Fibroblast of pulmonary artery (primary cell): ENCODE measurements at regions not wholly inside any gene's neighbourhood (a gene's known extent, or its start where the extent isn't known, plus 50 kb on each side); places are given as distances from the start of the nearest gene placed in this dataset.

Source experiments
- DNase-seq: peaks from one replicate; pipeline ENCODE4 v3.0.0-alpha.2; 2010; ENCODE audit warnings: low read depth
- H3K4me3 ChIP-seq: replicated peaks from 2 replicates; pipeline ENCODE4 v1.5.1; 2011; ENCODE audit warnings: low read depth, mild to moderate bottlenecking, control low read depth, low read length, moderate library complexity
- CTCF ChIP-seq: IDR thresholded peaks from 2 replicates; pipeline ENCODE4 v1.5.1; 2011; ENCODE audit warnings: mild to moderate bottlenecking, control low read depth, low read length, inconsistent platforms; ENCODE audit errors: missing control alignments

DNA sequence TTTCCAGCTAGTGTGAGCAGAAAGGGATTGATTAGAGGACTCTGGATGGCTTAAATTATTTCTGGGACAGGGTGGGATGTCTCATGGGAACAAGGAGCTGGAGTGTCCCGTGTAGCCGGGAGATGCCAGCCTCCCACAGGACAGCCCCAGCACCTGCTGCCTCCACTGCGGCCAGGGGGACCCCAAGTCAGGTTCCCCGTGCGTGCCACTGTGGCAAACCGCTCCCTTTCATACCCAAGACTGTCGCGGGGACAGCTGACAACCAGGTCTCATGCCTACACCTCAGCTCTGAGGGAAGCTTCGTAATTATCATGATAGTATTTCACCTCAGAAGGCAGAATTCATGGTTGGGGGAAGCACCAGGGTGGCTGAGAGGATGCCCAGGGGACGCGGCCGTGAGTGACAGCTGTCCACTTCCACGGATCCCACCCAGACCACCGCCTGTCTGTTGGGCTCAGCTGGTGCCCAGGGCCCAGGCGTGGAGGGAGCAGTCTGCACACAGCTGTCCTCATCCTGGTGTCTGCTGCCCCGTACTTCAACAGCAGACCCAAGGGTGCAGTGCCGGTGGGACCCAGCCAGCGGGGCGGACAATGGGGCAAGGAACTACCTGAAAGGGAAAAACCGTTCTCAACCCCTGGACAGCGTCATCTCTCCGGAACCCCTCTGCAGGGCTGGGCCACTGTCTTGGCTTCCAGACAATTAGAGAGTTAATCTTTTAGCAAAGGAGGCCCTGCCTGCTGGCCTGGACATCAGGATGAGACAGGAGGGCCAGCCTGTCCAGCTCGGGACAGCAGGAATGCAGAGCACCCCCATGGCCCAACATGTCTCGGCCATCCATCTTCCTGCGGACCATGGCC is 166.9 kb downstream of the OLFM1 start:
- no peak for DNase-seq
- TF ChIP-seq CTCF = no peak
- no peak overlapping the region for H3K4me3 ChIP-seq

DNA sequence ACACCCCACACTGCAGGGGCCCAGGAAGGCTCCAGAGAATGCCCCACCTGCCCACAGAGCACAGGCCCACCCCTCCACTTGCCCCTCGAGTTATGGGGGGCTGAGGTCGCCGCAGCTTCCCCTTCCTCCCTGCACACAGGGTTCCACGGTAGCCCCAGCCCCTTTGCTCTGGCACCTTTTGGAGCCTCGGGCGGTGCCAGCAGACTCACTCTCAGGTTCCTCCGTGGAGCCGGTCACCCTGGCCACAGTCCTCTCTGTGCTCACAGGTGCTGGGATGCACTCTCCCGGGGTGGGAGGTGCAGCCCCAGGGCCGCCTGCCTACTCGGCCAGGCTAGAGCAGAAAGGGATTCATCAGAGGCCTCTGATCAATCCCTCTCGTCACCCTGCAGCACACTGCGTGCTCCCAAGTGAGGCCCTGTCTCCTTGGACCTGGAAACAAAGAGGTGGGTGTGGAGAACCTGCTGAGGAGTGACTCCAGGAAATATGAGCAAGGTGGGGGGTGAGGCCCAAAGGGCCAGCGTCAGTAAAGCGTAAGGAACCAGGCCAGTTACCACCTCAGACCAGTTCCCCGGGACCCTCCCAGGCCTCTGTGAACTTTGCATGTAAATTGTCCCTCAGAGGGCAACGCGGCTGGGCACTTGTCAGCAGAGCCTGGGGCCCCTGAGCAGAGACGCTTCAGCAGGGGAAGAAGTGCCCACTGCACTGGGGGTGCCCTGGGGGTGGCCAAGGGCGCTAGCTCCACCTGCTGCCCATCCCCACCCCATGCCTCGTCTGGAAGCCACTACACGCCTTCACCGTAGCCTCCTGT is 167.8 kb downstream of the OLFM1 start:
- no peak overlapping the region for H3K4me3 ChIP-seq
- no peak for DNase-seq
- TF ChIP-seq CTCF = no peak

DNA sequence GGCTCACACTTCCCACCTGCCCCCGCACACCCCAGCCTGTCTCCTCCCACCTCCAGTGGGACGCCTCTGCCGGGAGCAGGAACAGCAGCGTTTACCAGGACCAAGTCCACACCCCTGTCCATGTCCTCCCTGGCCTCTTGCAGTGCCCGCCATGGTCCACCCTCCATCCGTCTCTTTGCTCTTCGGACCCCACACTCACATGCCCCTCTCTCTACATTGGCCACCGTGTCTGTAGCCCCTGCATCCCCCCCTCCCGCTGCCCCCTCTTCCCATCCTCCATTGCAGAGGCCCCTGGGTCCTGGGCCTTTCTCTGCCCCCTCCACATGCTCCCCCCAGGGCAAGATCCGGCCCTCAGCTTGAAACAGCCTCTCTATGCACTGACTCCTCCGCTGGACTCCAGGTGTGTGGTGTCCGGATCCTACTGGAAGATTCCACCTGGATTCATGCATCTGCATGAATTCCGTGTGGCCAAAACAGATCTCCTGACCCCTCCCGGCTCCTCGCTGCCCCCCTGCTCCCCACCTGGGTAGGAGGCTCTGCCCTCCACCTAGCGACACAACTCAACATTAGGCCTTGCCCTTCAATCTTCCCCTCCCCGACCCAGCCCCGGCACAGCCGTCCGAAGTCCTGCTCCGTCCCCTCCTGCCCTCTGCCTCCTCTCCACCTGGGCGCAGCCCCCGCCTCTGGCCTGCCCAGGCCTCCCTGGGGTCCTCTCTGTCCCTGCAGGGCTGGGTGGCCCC is 168.5 kb downstream of the OLFM1 start:
- no peak overlapping the region for H3K4me3 ChIP-seq
- DNase-seq = no peak
- TF ChIP-seq CTCF = no peak

DNA sequence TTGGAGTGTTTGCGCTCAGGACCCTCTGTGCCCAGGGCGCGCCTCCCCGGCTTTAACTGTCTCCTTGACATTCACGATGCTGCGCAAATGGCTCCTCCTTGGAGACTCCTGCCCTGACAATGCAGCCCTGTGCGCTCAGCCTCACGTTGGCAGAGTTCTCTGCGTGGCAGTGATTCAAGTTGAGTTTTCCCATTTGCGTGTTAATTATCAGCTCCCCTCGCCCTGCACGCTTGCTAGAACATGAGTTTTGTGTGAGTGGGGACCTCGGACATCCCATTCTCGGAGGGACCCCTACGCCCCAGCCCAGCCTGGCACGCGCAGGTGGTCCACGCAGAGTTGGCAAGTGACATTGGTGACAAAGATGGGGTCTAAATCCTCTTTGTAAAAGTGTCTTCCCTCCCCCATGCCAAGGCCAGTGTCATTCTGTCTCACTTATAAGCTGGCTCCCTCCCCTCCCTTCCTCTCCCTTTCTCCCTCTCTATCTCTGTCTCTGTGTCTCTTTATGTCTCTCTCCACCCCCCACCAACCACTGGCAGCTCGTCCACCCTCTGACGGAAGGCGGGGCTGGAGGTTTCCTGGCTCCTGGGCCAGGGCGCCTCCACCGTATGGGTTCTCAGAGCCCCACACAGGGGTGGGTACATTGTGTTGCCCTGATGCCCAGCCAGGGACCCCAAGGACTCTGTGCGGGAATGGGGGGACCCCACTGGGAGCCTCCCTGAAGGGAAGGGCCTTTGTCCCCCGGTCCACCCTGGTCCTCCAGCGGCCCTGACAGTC is 169.3 kb downstream of the OLFM1 start:
- TF ChIP-seq CTCF = no peak
- DNase-seq = no peak
- no peak overlapping the region for H3K4me3 ChIP-seq

DNA sequence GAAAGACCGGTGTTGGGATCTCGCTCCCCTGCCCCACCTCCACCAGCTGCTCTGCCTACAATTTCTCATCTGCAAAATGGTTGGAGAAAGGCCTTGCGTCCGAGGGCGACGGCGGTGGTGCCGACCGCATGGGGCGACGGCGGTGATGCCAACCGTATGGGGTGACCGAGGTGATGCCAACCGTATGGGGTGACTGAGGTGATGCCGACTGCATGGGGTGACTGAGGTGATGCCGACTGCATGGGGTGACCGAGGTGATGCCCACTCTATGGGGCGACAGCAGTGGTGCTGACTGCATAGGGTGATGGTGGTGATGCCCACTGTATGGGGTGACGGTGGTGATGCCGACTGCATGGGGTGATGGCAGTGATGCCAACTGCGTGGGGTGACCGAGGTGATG is 171.0 kb downstream of the OLFM1 start:
- TF ChIP-seq CTCF = no peak
- no peak overlapping the region for H3K4me3 ChIP-seq

GRCh38 chr9:135259273-135259672 is 171.8 kb downstream of the OLFM1 start:
- DNase-seq = no peak
- no peak for TF ChIP-seq CTCF
- no peak overlapping the region for H3K4me3 ChIP-seq

More for the DNA sequence above, 171.0 kb downstream of the OLFM1 start:
- DNase-seq = no peak
